NCI-H2171 (cell line): ENCODE measurements at regions not wholly inside any gene's neighbourhood (a gene's known extent, or its start where the extent isn't known, plus 50 kb on each side); places are given as distances from the start of the nearest gene placed in this dataset.

ENCODE experiments used
- DNase-seq: peaks from one replicate; lab custom pipeline; 2025; lab: John Stamatoyannopoulos, UW

- DNase-seq: no peak
Measured at GRCh38 chr1:30032302-30032701, 691.1 kb downstream of the MATN1 start.

GRCh38 chr1:30029677-30030076 is 693.7 kb downstream of the MATN1 start:
- no peak for DNase-seq

GRCh38 chr1:30028939-30029338 is 694.4 kb downstream of the MATN1 start:
- DNase-seq: no peak

GRCh38 chr1:30028283-30028682 is 695.1 kb downstream of the MATN1 start:
- DNase-seq: no peak

GRCh38 chr1:30027247-30027646 is 696.1 kb downstream of the MATN1 start:
- DNase-seq: no peak

GRCh38 chr1:30024411-30025195 is 698.8 kb downstream of the MATN1 start:
- DNase-seq: no peak

- no peak for DNase-seq
Measured at GRCh38 chr1:30023339-30024022, 699.9 kb downstream of the MATN1 start.

- DNase-seq: no peak
Measured at GRCh38 chr1:30014031-30014430, 709.4 kb downstream of the MATN1 start.

- no peak for DNase-seq
Measured at GRCh38 chr1:30012455-30013440, 710.6 kb downstream of the MATN1 start.

GRCh38 chr1:30011970-30012369 is 711.4 kb downstream of the MATN1 start:
- no peak for DNase-seq

- DNase-seq: no peak
Measured at GRCh38 chr1:30010506-30011106, 712.8 kb downstream of the MATN1 start.

GRCh38 chr1:30009720-30010119 is 713.7 kb downstream of the MATN1 start:
- no peak for DNase-seq

GRCh38 chr1:30008998-30009657 is 714.3 kb downstream of the MATN1 start:
- no peak for DNase-seq

- DNase-seq: no peak
Measured at GRCh38 chr1:30008372-30008997, 714.9 kb downstream of the MATN1 start.

GRCh38 chr1:30005972-30006619 is 717.3 kb downstream of the MATN1 start:
- DNase-seq: no peak

- no peak for DNase-seq
Measured at GRCh38 chr1:30001732-30002039, 721.7 kb downstream of the MATN1 start.

- no peak for DNase-seq
Measured at GRCh38 chr1:30001011-30001731, 722.2 kb downstream of the MATN1 start.

- DNase-seq: no peak
Measured at GRCh38 chr1:30000266-30000665, 723.1 kb downstream of the MATN1 start.

GRCh38 chr1:29999595-29999994 is 723.8 kb downstream of the MATN1 start:
- no peak for DNase-seq

GRCh38 chr1:29998686-29999085 is 724.7 kb downstream of the MATN1 start:
- DNase-seq: no peak
